GM12892 (cell line): ENCODE measurements at regions not wholly inside any gene's neighbourhood (a gene's known extent, or its start where the extent isn't known, plus 50 kb on each side); places are given as distances from the start of the nearest gene placed in this dataset.

ENCODE experiments used
- POLR2A ChIP-seq: IDR thresholded peaks from 2 replicates; pipeline ENCODE4 v1.6.1; 2011; ENCODE audit warnings: low read depth, low read length, control low read depth
- POLR2AphosphoS5 ChIP-seq: IDR thresholded peaks from 2 replicates; pipeline ENCODE4 v1.6.1; 2011; ENCODE audit warnings: low read depth, low read length, control low read depth
- TAF1 ChIP-seq: IDR thresholded peaks from 2 replicates; pipeline ENCODE4 v1.6.1; 2011; ENCODE audit warnings: low read depth, mild to moderate bottlenecking, control low read depth, low read length, borderline replicate concordance

DNA sequence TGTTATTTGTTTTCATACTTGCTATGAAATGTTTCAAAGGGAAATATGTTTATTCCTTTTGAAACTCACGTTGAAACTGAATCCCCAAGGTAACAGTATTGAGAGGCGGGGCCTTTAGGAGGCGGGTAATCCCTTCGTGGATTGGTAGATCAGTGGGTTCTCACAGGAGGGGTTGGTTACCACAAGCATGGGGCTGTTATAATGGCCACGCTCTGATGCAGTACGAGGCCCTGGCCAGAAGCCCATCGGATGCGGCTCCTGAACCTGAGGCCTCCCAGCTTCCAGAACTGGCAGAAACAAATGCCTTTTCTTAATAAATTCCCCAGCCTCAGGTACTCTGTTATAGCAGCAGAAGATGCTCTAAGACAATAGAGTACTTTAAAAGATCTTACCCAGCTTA lies 135.7 kb downstream of the ASB1 start:
- TF ChIP-seq TAF1, result no peak
- TF ChIP-seq POLR2A, result no peak
- TF ChIP-seq POLR2AphosphoS5, result no peak
